GM23338 (cell line): ENCODE measurements at regions not wholly inside any gene's neighbourhood (a gene's known extent, or its start where the extent isn't known, plus 50 kb on each side); places are given as distances from the start of the nearest gene placed in this dataset.

Source experiments
- ATAC-seq: fragments of 200-7000 bp; cut with Tn5 transposase; 3 replicates; pipeline ENCODE4 v1.9.1; 2020
- DNase-seq: peaks from one replicate; pipeline ENCODE4 v3.0.0-alpha.2; 2015; ENCODE audit warnings: low spot score
- H2AFZ ChIP-seq: fragments of 200-600 bp; sonication (generic); 2 replicates; pipeline ENCODE4 v1.8.0; 2016; ENCODE audit warnings: antibody characterized with exemption, mild to moderate bottlenecking, moderate library complexity
- H3F3A ChIP-seq: fragments of 200-600 bp; sonication (generic); replicated peaks from 2 replicates; pipeline ENCODE4 v1.8.0; 2017; ENCODE audit warnings: antibody characterized with exemption, mixed run types, low read depth
- H3K27ac ChIP-seq: fragments of 200-600 bp; sonication (generic); 2 replicates; pipeline ENCODE4 v1.6.1; 2016; ENCODE audit warnings: low read depth
- H3K27me3 ChIP-seq: fragments of 200-600 bp; sonication (generic); 2 replicates; pipeline ENCODE4 v1.8.0; 2016; ENCODE audit warnings: mild to moderate bottlenecking, mixed run types, moderate library complexity; ENCODE audit not compliant: insufficient read depth
- H3K36me3 ChIP-seq: fragments of 200-600 bp; sonication (generic); 2 replicates; pipeline ENCODE4 v1.8.0; 2016; ENCODE audit warnings: mild to moderate bottlenecking; ENCODE audit not compliant: insufficient read depth
- H3K4me1 ChIP-seq: fragments of 200-600 bp; sonication (generic); 2 replicates; pipeline ENCODE4 v1.8.0; 2016; ENCODE audit warnings: mild to moderate bottlenecking, moderate library complexity; ENCODE audit not compliant: insufficient read depth
- H3K4me2 ChIP-seq: fragments of 200-600 bp; sonication (generic); 2 replicates; pipeline ENCODE4 v1.7.1; 2017; ENCODE audit warnings: mixed run types
- H3K4me3 ChIP-seq: fragments of 200-600 bp; sonication (generic); 2 replicates; pipeline ENCODE4 v1.6.1; 2016; ENCODE audit warnings: mixed run types
- H3K79me2 ChIP-seq: fragments of 200-600 bp; sonication (generic); replicated peaks from 2 replicates; pipeline ENCODE4 v1.8.0; 2017; ENCODE audit warnings: mild to moderate bottlenecking; ENCODE audit not compliant: insufficient read depth
- H3K9me2 ChIP-seq: fragments of 200-600 bp; sonication (generic); 2 replicates; pipeline ENCODE4 v1.8.0; 2017; ENCODE audit not compliant: insufficient read depth
- H4K20me1 ChIP-seq: fragments of 200-600 bp; sonication (generic); replicated peaks from 2 replicates; pipeline ENCODE4 v1.8.0; 2017; ENCODE audit warnings: mild to moderate bottlenecking; ENCODE audit not compliant: insufficient read depth
- H3K27ac Mint-ChIP-seq: 2 replicates; pipeline ENCODE4 v1.8.0; 2020; ENCODE audit warnings: inconsistent platforms, mild to moderate bottlenecking, moderate library complexity, mixed read lengths
- H3K27me3 Mint-ChIP-seq: 3 replicates; pipeline ENCODE4 v1.8.0; 2022; ENCODE audit warnings: low read depth, mild to moderate bottlenecking, moderate library complexity, mixed read lengths, inconsistent platforms; ENCODE audit not compliant: insufficient read depth, poor library complexity
- H3K36me3 Mint-ChIP-seq: 3 replicates; pipeline ENCODE4 v1.8.0; 2021; ENCODE audit warnings: low read depth, mild to moderate bottlenecking, inconsistent platforms, moderate library complexity, mixed read lengths
- H3K4me1 Mint-ChIP-seq: 3 replicates; pipeline ENCODE4 v1.8.0; 2020; ENCODE audit warnings: mild to moderate bottlenecking, inconsistent platforms, mixed read lengths
- H3K4me3 Mint-ChIP-seq: 3 replicates; pipeline ENCODE4 v1.8.0; 2021; ENCODE audit warnings: moderate library complexity, mild to moderate bottlenecking, inconsistent platforms, mixed read lengths
- H3K9me3 Mint-ChIP-seq: 3 replicates; pipeline ENCODE4 v1.8.0; 2020; ENCODE audit warnings: moderate library complexity, mild to moderate bottlenecking, inconsistent platforms, mixed read lengths
- CREB1 ChIP-seq: fragments of 250-450 bp; sonication (Bioruptor Pico); IDR thresholded peaks from 2 replicates; pipeline ENCODE4 v1.5.0; 2020; ENCODE audit warnings: low read depth, mild to moderate bottlenecking, moderate library complexity
- EZH2 ChIP-seq: fragments of 200-600 bp; sonication (generic); IDR thresholded peaks from one replicate; pipeline ENCODE4 v1.8.0; 2017; ENCODE audit warnings: antibody characterized with exemption, mild to moderate bottlenecking, low read depth; ENCODE audit not compliant: unreplicated experiment
- EZH2phosphoT487 ChIP-seq: fragments of 200-600 bp; sonication (generic); IDR thresholded peaks from one replicate; pipeline ENCODE4 v1.8.1; 2018; ENCODE audit warnings: antibody characterized with exemption; ENCODE audit not compliant: unreplicated experiment
- JUNB ChIP-seq: IDR thresholded peaks from one replicate; pipeline ENCODE4 v1.6.1; 2016; ENCODE audit warnings: antibody characterized with exemption; ENCODE audit not compliant: unreplicated experiment
- NANOG ChIP-seq: IDR thresholded peaks from 2 replicates; pipeline ENCODE4 v1.6.1; 2016; ENCODE audit warnings: antibody characterized with exemption, borderline replicate concordance
- POLR2AphosphoS5 ChIP-seq: IDR thresholded peaks from 2 replicates; pipeline ENCODE4 v1.6.1; 2016; ENCODE audit warnings: antibody characterized with exemption, low read depth
- REST ChIP-seq: IDR thresholded peaks from one replicate; pipeline ENCODE4 v1.6.1; 2018; ENCODE audit warnings: antibody characterized with exemption; ENCODE audit not compliant: unreplicated experiment
- STAT1 ChIP-seq: IDR thresholded peaks from one replicate; pipeline ENCODE4 v1.6.1; 2016; ENCODE audit warnings: antibody characterized with exemption; ENCODE audit not compliant: unreplicated experiment
- ZNF114 ChIP-seq: fragments of 250-450 bp; sonication (Bioruptor Pico); IDR thresholded peaks from 2 replicates; pipeline ENCODE4 v1.5.0; 2020; ENCODE audit warnings: mild to moderate bottlenecking, moderate library complexity
- ZNF331 ChIP-seq: fragments of 250-450 bp; sonication (Bioruptor Pico); IDR thresholded peaks from 2 replicates; pipeline ENCODE4 v1.5.0; 2020; ENCODE audit warnings: low read depth, mild to moderate bottlenecking, moderate library complexity
- ZNF462 ChIP-seq: fragments of 250-450 bp; sonication (Bioruptor Pico); IDR thresholded peaks from 2 replicates; pipeline ENCODE4 v1.5.0; 2020; ENCODE audit warnings: mild to moderate bottlenecking, moderate library complexity
- TF ChIP-seq, protein P1 (sequence below): IDR thresholded peaks from 2 replicates; pipeline ENCODE4 v1.6.1; 2016; ENCODE audit warnings: antibody characterized with exemption
- TF ChIP-seq, protein P2 (sequence below), 2 experiments: fragments of 200-600 bp in 1 of 2; sonication (generic) in 1 of 2; conservative IDR thresholded peaks; 2 replicates each; pipeline versions ENCODE4 v1.5.1 to v1.6.1; 2016 to 2017; ENCODE audit warnings: antibody characterized with exemption in 2 of 2, low read depth in 2 of 2, mild to moderate bottlenecking in 2 of 2, moderate library complexity in 1 of 2

DNA sequence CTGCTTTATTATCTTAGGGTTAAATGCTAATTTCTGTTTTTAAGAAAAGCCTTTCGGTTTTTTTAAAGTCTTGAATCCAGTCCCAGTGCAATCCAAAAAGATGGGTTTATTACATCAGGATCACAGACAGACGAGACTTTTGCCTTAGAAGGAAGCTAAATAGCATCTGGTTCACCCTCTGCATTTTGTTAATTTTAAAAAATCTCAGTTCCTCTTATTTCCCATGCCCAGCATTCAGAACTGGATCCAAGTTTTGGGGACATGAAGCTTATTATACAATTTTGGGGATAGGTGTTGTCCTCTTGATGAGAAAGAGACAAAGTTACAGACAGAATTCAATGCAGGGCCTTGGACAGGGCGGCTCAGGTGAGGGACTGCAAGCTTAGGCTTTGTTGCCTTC is 181.5 kb upstream of the LYSMD4 start:
- Histone ChIP-seq H2AFZ (no peak overlapping the region), H3K27me3 (no peaks in the 10 kb centered on the region), H3K27ac (no peak overlapping the region), H3K9me2 (no peaks in the 10 kb centered on the region), H3K4me3 (no peak overlapping the region), H3K79me2 (no peaks in the 10 kb centered on the region), H3K36me3 (no peaks in the 10 kb centered on the region), H3F3A (no peaks in the 10 kb centered on the region), H4K20me1 (no peaks in the 10 kb centered on the region), H3K4me1 (no peaks in the 10 kb centered on the region), H3K4me2 (no peak overlapping the region)
- Mint-ChIP-seq H3K27ac (no peak overlapping the region), H3K4me3 (no peak overlapping the region), H3K9me3 (no peaks in the 10 kb centered on the region; the same call in 2 of the 3 replicates), H3K4me1 (peaks cover 4% of the 10 kb centered on the region; the same call in 2 of the 3 replicates), H3K36me3 (no peaks in the 10 kb centered on the region), H3K27me3 (peaks cover 2% of the 10 kb centered on the region)
- no peak for DNase-seq
- no peak for TF ChIP-seq STAT1
- TF ChIP-seq CREB1 (CRISPR knock-in tag): no peak
- no peak for TF ChIP-seq REST
- no peak for TF ChIP-seq POLR2AphosphoS5
- no peak for TF ChIP-seq JUNB
- TF ChIP-seq, protein P1, sequence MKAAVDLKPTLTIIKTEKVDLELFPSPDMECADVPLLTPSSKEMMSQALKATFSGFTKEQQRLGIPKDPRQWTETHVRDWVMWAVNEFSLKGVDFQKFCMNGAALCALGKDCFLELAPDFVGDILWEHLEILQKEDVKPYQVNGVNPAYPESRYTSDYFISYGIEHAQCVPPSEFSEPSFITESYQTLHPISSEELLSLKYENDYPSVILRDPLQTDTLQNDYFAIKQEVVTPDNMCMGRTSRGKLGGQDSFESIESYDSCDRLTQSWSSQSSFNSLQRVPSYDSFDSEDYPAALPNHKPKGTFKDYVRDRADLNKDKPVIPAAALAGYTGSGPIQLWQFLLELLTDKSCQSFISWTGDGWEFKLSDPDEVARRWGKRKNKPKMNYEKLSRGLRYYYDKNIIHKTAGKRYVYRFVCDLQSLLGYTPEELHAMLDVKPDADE: no peak
- TF ChIP-seq EZH2phosphoT487: no peak
- no peak for TF ChIP-seq NANOG
- TF ChIP-seq ZNF331 (CRISPR knock-in tag): no peak
- TF ChIP-seq, protein P2, sequence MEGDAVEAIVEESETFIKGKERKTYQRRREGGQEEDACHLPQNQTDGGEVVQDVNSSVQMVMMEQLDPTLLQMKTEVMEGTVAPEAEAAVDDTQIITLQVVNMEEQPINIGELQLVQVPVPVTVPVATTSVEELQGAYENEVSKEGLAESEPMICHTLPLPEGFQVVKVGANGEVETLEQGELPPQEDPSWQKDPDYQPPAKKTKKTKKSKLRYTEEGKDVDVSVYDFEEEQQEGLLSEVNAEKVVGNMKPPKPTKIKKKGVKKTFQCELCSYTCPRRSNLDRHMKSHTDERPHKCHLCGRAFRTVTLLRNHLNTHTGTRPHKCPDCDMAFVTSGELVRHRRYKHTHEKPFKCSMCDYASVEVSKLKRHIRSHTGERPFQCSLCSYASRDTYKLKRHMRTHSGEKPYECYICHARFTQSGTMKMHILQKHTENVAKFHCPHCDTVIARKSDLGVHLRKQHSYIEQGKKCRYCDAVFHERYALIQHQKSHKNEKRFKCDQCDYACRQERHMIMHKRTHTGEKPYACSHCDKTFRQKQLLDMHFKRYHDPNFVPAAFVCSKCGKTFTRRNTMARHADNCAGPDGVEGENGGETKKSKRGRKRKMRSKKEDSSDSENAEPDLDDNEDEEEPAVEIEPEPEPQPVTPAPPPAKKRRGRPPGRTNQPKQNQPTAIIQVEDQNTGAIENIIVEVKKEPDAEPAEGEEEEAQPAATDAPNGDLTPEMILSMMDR (conservative IDR thresholded peaks at IDR 0.05; ENCODE audit: low read depth in 2 of 2): no peak
- TF ChIP-seq ZNF114 (CRISPR knock-in tag): no peak
- TF ChIP-seq ZNF462 (CRISPR knock-in tag): no peak
- no peak for TF ChIP-seq EZH2
- ATAC-seq: no peak
